ENCODE measurements at regions not wholly inside any gene's neighbourhood (a gene's known extent, or its start where the extent isn't known, plus 50 kb on each side); places are given as distances from the start of the nearest gene placed in this dataset.

DNA sequence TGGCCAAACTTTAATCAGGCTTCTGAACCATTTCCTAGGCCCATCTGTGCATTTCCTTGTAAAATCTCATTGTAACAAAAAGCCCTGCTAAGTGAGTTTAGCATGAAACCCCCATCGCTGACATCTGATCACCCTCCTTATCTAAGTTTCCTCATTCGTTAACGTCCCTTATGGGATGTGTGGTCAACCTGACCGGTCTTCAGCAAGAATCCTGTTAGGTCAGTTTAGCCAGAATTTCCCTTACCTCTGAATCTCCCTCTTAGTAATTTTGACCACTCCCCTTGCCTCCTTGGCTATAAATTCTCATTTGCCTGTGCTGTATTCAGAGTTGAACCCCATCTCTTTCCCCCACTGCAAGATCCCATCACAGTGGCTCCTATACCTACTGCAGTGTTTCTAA, 239.3 kb downstream of the RMST start:
- no peak for TF ChIP-seq POLR2A (IDR thresholded peaks at IDR 0.05)
- TF ChIP-seq, protein P1, sequence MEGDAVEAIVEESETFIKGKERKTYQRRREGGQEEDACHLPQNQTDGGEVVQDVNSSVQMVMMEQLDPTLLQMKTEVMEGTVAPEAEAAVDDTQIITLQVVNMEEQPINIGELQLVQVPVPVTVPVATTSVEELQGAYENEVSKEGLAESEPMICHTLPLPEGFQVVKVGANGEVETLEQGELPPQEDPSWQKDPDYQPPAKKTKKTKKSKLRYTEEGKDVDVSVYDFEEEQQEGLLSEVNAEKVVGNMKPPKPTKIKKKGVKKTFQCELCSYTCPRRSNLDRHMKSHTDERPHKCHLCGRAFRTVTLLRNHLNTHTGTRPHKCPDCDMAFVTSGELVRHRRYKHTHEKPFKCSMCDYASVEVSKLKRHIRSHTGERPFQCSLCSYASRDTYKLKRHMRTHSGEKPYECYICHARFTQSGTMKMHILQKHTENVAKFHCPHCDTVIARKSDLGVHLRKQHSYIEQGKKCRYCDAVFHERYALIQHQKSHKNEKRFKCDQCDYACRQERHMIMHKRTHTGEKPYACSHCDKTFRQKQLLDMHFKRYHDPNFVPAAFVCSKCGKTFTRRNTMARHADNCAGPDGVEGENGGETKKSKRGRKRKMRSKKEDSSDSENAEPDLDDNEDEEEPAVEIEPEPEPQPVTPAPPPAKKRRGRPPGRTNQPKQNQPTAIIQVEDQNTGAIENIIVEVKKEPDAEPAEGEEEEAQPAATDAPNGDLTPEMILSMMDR (IDR thresholded peaks at IDR 0.05 in 4 of 5, conservative IDR thresholded peaks at IDR 0.05 in 1 of 5) = no peak
